Kasumi-1 (cell line): ENCODE measurements at regions not wholly inside any gene's neighbourhood (a gene's known extent, or its start where the extent isn't known, plus 50 kb on each side); places are given as distances from the start of the nearest gene placed in this dataset.

Experiments used
- DNase-seq, 2 experiments: peaks; one replicate each; lab custom pipeline; 2025; lab: John Stamatoyannopoulos, UW

DNA sequence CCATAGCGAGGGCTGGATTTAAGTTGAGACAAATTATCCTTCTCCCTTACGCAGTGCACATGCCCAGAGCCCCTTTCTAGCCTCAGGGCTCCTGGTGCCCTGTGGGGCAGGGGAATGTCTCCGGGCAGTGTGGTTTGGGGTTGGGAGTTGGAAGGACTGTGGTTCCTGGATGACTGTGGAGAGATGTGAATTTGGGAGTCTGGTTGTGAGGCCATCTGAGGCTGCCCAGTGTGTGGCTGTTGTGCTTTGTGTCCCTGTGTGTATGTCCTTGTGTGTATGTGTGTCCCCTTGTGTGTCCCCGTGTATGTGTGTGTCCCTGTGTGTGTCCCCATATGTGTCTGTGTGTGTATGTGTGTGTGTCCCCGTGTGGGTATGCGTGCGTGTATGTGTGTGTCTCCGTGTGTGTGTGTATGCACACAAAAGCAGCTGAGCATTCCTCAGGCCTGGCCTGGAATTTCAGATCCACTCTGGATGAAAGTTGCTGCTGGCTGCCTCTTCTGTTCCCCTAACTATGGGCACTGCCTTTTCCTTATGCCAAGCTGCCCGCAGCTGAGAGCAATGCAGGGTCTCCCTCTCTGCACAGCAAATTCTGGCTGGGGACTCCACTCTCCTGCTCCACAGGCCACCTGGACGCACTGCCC is 65.4 kb downstream of the UBIAD1 start:
- no peak for DNase-seq

DNA sequence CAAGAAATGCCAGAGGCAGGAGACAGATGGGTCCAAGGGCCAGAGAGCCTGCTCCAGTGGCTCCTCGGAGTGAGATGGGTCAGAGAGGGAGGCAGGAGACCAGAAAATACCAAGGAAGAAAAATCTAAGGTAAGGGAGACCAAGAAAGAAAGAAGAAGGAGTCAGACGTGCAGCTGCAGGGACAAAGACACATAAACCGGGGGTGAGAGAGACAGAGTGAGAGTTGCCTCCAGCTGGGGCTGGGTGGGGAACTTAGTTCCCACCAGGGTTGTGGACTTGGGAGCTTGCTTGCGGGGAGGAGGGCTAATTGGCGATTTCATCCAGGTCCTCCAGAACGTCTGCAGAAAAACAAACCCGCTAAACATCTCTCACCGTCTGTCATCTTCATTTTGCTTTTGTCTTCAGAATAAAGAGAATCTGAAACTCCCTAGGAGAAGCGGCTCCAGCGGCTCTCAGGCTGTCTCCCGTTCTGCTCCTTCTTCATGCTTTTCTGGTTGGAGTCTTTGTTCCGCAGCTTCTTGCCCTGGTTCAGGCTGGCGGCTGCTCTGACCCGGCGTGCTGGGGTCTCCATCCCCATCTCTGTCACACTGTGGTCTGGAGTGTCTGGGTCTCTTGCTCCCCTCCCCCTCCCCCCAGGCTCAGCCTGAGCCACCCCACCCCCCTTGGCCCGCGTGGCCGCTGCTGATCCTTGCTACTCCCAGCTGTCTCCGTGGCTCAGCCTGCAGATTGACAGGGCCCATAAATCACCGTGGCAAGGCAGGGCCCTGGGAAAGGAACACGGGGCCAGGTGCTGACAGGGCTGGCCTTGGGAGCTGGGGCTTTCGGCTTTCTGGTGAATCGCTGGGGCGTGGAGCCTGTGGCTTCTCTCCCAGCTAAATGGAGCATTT is 66.6 kb downstream of the UBIAD1 start:
- DNase-seq = no peak

DNA sequence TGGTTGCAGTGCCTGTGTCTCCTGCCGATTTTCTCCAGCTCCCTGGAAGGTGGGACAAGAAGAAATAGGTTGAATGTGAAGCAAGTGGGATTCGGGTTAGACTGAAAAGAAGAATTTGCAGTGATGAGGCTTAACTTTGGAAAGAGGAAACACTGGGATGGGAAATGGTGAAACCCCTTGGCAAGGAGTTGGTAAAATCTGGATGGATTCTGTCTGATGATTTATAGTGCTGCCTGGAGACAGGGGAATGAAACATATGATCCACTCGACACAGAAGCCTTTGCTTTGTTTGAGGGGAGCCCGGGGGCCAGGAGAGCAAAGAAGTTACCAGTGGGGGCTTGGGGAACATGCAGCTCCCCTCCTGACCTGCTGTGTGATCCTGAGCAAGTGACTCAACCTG is 67.2 kb downstream of the UBIAD1 start:
- DNase-seq = no peak

DNA sequence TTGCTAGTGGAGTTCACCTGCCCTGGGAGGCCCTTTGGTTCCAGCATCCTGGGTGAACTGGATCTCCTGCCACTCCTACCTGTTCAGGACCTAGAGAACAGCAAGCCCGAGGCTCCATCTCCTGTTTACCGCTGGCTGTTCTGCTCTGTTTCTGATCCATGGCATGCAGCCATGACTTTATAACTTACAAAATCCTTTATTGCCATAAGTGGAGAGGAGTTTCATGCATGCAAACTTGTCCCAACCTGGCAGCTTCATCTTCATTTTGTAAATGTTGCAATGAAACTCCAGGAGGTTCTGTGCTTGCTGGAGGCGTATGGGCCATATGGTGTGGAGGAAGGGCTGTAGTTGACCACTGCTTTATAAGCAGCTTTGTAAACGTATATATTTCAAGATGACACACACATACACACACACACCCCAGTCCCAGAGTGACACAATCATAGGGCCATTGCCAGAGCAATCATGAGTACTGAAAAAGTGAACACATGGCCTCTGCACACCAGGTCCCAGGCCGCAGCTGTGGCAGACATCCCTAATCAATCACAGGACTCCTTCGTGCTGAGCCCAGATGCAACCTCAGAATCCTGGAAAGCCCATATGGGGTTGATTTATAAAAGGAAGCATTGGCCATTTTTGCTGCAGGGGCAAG is 69.0 kb downstream of the UBIAD1 start:
- no peak for DNase-seq

DNA sequence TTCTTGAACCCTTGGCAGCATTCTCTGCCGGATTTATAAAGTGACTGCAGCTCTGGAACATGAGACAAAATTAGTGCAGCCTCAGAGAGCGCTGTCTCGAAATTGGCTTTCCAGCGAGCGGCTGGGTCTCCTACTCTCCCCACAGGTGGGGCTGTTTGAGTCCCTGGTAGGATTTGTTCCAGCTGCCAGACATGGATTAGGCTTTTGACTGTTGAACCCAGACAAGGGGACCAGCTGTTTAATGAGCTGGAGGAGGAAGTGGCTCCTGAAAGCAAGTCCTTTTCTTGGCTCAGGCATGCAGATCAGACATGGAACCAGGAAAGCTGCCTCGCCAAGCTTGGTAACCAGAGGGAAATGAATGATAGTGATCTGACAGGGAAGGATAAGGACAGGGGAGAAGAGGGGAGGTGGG is 69.6 kb downstream of the UBIAD1 start:
- no peak for DNase-seq

DNA sequence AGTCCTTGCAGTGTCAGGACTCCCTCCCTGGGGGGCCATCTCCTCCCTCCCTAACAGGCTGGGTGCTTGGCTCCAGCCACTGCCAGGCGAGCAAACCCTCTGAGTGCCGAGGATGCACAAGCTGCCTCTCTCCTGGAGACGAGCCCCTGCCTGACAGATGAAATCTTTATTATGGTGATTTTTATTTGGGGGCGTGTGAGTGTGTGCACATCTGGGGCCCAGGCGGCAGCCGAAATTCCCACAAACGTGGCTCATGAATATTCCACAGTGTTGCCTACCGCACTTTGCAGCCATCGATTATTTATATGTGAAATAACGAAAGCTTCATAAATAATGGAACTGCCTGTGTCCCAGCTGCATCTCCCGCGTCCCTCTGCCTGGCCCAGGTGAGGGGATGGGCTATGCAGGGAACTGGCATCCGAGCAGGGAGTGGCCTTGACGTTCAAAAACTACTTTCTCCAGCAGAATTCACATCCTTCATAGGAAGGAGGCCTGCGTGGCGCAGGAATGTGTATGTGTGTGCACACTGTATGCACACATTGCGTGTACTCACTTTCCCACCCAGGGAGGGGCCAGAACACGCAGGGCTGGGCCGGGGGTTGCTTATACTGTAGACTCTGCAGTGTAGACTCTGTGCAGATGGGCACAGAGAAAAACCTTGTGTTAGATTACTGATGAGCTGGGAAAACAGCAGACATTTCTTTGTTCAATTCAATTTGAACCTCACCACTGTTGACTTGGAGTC is 73.1 kb downstream of the UBIAD1 start:
- no peak for DNase-seq

DNA sequence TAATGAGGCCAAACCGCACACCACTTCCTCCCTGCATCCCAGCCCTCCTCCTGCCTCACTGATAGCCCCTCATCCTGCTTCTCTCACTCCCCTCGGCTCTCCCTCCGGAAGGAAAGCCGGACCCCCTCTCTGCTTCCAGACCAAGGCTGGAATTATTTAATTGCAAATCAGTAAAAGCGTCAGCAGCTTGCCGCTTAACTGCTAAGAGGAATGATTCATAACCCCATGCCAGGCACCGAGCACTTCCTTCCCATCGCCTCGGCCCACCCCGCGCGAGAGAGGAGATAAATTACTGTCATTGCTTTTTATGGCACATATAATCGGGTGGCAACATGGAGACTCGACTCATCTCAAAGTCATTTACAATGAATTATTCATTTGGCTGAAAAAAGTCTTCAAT is 77.3 kb downstream of the UBIAD1 start:
- DNase-seq = no peak

DNA sequence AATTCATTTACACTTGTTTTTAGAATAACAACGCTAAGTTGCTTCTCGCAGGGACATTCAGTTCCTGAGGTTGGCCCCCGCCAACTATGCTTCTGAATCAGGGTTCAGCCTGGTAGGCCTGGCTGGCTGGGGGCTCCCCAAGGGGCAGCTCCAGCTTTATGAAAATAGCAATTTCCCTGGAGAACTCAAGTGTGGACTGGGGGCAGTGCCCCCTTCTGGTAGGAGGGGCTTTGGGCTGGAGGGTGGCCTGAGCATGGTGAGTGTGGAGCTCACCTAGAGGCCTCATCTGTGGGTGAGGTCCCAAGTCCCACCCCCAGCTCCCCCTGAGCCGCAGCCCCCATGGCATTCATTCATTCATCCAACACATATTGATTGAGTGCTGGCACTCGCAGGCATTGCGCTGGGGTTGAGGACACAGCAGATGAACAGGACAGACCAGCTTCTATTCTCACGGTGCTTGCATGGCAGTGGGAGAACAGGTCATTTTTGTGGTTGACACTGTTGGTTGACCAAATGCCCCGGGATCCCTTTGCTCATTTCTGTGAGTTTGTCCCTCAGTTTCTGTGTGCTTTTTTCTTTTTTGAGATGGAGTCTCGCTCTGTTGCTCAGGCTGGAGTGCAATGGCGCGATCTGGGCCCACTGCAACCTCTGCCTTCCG is 79.2 kb downstream of the UBIAD1 start:
- DNase-seq = no peak

DNA sequence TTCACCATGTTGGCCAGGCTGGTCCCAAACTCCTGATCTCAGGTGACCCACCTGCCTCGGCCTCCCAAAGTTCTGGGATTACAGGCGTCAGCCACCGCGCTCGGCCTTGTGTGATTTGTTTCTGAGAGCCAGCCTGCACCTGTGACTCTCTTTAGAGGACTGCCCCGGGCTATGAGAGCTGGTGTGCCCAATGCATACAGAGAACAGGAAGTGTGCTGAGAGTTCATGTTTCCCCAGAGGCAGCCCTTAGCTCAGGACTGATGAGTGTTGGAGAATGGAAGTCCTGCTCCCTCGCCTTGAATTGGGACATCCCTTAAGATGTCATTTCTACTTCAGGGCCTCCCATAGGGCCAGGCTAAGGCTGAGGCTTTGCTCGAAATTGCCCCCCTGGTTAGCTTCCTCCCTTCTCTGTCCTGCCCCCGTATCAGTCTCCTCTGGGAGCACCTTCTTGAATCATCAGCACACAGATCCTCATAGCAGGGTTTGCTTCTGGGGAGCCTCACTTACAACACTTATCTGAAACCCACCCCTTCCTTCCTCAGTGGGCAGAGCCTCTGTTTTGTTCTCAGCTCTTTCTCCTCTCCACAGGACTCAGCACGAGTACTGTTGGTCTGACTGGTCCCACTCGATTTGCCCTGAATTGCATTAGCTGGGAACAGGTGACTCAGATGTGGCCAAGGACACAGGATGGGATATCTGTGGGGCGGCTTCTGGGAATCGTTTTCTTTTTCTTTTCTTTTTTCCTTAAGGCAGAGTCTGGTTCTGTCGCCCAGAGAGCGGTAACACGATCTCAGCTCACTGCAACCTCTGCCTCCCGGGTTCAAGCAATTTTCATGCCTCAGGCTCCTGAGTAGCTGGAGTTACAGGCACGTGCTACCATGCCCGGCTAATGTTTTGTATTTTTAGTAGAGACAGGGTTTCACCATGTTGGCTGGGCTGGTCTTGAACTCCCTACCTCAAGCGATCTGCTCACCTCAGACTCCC is 80.1 kb downstream of the UBIAD1 start:
- peak; percentile 21 to 30 for DNase-seq

DNA sequence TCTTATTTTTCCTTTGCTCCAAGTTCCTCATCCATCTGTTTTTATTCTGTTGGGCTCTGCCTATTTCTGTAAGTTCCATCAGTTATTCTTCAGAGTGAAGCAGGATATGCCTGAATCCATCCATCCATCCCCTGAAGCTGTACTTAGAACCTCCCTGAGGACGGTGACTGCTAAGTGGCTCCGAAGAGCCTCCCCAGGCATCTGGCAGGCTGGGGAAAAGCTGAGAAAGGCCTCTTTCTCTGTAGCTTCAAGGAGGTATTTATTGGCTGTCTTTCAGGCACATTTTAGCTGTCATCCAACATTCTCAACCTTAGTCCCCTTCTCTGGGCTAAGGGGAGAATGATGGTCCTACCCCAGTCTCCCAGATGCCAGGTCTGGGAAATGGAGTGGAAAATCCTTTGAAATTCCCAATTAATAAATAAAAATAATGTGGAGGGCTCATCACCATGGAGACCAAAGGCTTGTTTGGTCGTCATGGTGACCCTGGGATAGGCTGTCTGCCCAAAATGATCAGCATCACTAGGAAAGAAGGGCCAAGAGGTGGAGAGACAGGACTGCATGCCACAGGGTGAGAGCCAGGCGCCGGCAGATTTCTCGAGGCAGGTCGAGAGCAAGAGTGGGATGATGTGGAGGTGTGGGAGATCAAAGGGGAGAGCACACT is 82.0 kb downstream of the UBIAD1 start:
- no peak for DNase-seq

DNA sequence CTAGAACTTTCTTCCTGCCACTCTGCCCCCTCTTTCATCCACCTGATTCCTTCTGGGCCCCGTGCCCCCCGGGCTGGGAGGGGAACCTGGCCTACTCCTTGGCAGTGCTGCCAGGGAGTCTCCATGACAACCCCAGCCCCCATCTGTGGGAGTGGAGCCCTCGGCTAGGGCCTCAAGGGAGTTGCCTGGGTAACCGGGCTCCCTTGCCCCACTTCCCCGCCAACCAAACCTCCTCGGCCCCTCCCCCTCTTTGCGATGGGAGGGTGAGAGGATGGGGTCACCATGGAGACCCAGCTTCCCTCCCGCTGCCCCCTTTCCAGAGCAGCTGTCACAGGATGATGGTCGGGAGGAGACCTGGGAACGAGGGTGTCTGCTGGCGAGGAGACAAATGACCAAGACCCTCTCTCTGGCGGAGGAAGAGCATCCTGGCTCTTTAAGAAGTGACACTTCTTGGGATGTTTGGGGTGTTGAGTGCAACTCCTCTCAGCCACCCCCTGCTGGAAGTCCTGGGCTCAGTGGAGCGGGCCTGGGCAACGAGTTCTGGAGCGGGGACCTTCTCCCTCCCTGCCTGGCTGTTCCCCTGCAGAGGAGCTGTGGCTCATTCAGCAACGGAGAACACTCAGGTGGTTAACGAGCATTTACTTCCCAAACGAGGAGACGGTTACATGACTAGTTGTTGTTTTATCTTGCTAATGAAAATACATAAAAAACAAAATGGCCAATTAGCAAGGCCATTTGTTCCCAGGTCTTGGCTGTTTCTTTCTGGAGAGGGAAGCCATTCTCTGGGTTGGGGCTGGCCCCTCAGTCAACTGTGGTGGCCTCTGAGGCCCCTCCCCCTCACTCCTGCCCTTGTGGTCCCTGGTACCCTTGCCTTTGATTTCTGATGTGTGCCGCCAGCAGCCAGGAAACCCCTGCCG is 82.8 kb downstream of the UBIAD1 start:
- DNase-seq = no peak

DNA sequence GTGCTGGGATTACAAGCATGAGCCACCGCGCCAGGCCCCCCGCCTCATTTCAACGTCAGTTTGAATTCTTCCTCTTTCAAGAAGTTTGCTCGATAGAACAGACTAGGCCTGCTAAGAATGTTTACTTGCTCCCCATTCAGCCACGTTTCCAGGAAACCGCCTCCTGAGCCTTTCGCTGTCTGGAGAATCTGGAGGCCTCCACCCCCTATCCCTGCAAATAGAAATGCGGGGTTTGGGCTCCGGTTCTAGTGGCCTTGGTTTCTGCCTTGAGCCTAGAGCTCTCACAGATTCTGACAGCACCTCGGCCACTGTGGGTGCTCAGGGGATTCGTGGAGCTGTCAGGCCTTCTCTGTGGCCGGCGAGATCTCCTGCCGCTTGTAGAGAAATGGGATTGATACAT is 84.3 kb downstream of the UBIAD1 start:
- DNase-seq = no peak

DNA sequence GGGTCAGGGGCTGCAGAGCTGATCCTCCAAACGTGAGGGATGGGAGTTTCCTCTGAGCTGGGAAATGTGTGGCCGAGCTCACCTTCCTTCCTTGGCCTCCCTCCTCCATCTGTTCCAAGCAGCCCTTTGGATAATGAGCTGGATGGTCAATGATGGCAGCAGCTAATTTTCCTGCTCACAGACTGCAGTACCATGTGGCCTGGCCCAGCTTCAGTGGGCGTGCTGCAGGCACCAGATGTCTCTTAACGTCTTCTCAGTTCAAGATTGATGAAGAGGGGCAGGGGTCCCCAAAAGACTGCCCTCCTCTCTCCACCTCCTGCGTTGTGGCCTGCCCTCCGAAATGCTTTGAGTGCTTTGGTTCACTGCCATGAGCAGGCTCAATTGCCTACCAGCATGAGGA is 86.0 kb downstream of the UBIAD1 start:
- no peak for DNase-seq

DNA sequence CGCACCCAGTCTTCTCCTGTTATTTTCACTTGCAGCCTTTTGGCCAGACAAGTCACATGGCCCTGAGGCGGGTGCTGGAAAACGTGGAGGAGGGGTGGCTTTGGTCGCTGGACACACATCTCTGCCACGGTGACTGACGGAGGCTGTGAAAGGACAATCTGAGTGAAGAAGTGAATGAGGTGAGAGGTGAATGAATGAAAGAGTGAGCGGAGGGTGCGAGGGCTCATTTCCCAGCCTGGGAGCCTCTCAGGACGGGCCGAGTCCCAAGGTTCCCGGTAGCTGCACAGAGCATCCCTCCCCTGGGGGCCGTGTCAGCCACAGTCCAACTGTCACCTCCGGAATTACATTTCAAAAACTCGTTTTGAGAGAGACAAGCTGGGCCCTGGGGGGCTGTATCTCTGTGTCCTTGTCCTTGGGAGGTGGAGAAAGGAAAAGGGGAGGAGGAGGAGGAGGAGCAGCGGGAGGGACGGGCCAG is 89.6 kb downstream of the UBIAD1 start:
- no peak for DNase-seq

DNA sequence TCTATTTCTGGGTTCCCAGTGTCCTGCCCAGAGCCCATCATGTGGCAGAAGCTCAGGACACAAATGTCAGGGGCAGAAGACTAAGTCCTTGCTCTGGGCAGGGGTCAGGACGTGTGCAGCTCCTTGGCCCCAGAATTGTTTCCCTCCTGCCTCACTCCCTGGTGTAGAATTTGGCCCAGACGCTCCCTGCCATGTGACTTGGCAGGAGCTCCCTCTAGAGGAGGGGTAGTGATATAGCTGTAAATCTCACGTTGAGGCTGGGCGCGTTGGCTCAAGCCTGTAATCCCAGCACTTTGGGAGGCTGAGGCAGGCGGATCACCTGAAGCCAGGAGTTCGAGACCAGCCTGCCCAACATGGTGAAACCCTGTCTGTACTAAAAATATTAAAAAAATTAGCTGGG is 91.2 kb downstream of the UBIAD1 start:
- peak; percentile 33 to 60 for DNase-seq

DNA sequence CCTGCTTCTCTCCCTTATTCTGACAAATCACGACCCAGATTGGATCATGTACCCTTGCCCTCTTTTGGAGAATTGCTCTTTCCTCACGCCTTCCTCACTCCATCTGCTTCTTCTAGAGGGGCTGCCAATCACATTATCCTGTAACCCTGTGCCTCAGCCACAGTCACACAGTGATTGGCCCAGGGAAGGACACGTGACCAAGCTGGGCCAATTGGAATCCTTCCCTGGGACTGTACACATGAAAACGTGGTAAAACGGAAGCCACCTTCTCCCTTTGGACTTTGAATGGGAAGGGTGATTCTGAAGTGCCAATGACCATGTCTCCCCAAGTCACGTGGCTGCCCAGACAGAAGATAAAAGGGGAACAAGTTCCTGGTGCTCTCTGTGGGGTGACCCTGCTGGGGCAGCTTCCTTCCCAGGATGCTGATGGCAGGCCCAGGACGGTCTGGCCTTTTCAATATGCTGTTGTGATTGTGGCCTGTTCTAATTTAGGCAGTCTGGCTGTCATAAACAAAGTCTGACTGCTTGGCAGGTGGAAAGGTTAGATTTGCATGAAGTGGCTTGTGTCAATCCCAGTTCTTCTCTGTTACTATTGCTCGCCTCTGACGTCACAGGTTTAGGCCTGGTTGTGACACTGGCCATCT is 92.9 kb downstream of the UBIAD1 start:
- no peak for DNase-seq

DNA sequence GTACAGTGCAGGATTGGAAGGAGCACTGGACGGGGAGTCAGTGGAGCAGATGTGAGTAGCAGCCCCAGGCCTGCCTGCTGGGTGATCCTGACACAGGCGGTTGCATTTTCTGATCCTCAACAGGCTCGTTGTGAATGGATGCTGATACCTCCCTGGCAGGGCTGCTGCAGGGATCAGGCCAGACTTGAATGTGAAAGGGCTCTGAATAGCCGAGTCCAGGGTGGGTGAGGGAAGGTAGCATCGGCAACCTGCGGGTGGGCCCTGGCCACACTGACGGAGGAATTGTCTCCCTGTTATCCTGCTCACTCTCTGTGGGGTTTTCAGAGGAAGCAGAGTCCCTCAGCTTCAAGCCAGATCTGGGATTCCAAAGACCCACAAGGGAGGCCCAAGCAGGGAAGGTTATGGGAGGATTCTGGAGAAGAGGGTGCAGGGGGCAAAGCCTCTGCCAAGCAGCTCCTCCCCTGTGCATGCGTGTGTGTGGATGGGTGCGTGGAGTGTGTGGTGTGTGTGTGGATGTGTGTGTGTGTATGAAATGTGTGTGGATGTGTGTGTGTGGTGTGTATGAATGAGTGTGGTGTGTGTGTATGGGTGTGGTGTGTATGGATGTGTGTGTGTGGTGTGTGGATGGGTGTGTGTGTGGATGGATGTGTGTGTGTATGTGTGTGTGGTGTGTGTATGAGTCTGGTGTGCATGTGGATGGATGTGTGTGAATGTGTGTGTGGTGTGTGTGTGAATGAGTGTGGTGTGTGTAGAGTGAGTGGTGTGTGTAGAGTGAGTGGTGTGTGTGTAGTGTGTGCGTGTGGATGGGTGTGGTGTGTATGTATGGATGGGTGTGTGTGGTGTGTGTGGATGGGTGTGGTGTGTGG is 100.3 kb downstream of the UBIAD1 start:
- no peak for DNase-seq
